Panc1 (cell line): ENCODE measurements at regions not wholly inside any gene's neighbourhood (a gene's known extent, or its start where the extent isn't known, plus 50 kb on each side); places are given as distances from the start of the nearest gene placed in this dataset.

Source experiments
- ATAC-seq: fragments of 200-7000 bp; cut with Tn5 transposase; 2 replicates; pipeline ENCODE4 v1.9.1; 2020; ENCODE audit warnings: mild to moderate bottlenecking, moderate library complexity
- BruUV-seq: library from RNA; stranded (reverse); fragments of 400-500 nt; replicated peaks from 2 replicates; lab custom pipeline; 2021; lab: Mats Ljungman, UMichigan
- CTCF ChIA-PET: fragments of 300-600 bp; sonication (Branson Sonifier 250); formaldehyde crosslinking; loops from one replicate; lab custom pipeline; 2022; ENCODE audit warnings: antibody characterized with exemption; lab: Charles Lee
- POLR2A ChIA-PET: fragments of 300-600 bp; sonication (Branson Sonifier 250); formaldehyde crosslinking; loops from one replicate; lab custom pipeline; 2022; ENCODE audit warnings: antibody characterized with exemption; lab: Charles Lee
- DNase-seq: peaks from one replicate; pipeline ENCODE4 v3.0.0-alpha.2; 2010; ENCODE audit warnings: low read depth, low spot score
- H3K27ac ChIP-seq: 2 replicates; pipeline ENCODE4 v1.5.1; 2011; ENCODE audit warnings: mild to moderate bottlenecking, low read length, inconsistent platforms
- H3K27me3 ChIP-seq: fragments of 200-500 bp; sonication (Bioruptor generic); 2 replicates; pipeline ENCODE4 v1.6.0; 2014; ENCODE audit warnings: low read length, inconsistent platforms; ENCODE audit not compliant: control insufficient read depth, insufficient read depth
- H3K36me3 ChIP-seq: fragments of 200-500 bp; sonication (Bioruptor generic); 2 replicates; pipeline ENCODE4 v1.5.1; 2014; ENCODE audit warnings: inconsistent platforms, mild to moderate bottlenecking, low read length, moderate library complexity; ENCODE audit not compliant: control insufficient read depth, insufficient read depth
- H3K4me1 ChIP-seq: 2 replicates; pipeline ENCODE4 v1.5.1; 2011; ENCODE audit warnings: inconsistent platforms, mild to moderate bottlenecking, low read length, moderate library complexity; ENCODE audit not compliant: control insufficient read depth, insufficient read depth
- H3K4me3 ChIP-seq, 2 experiments: 2 replicates each; pipeline ENCODE4 v1.5.1; 2011 to 2012; ENCODE audit warnings: low read depth in 2 of 2, low read length in 2 of 2, mild to moderate bottlenecking in 2 of 2, inconsistent platforms in 1 of 2, moderate library complexity in 1 of 2
- H3K9me3 ChIP-seq: fragments of 200-500 bp; sonication (Bioruptor generic); 2 replicates; pipeline ENCODE4 v1.5.1; 2014; ENCODE audit warnings: low read depth, mild to moderate bottlenecking, inconsistent platforms, low read length, moderate library complexity; ENCODE audit not compliant: control insufficient read depth, insufficient read depth
- CTCF ChIP-seq: fragments of 450-650 bp; IDR thresholded peaks from 2 replicates; pipeline ENCODE4 v1.5.1; 2017; ENCODE audit warnings: mild to moderate bottlenecking
- POLR2AphosphoS5 ChIP-seq: IDR thresholded peaks from 2 replicates; pipeline ENCODE4 v1.6.1; 2012; ENCODE audit warnings: mild to moderate bottlenecking, low read depth, low read length, moderate library complexity
- REST ChIP-seq, 2 experiments: IDR thresholded peaks; 2 replicates each; pipeline ENCODE4 v1.6.1; 2011 to 2012; ENCODE audit warnings: low read depth in 2 of 2, control low read depth in 1 of 2, low read length in 1 of 2, mild to moderate bottlenecking in 1 of 2, moderate library complexity in 1 of 2; ENCODE audit not compliant: insufficient read depth in 1 of 2
- SIN3A ChIP-seq: IDR thresholded peaks from 2 replicates; pipeline ENCODE4 v1.6.1; 2012; ENCODE audit warnings: low read depth, mild to moderate bottlenecking, low read length, moderate library complexity, borderline replicate concordance; ENCODE audit not compliant: insufficient read depth
- TCF7L2 ChIP-seq: IDR thresholded peaks from 2 replicates; pipeline ENCODE4 v1.6.1; 2011; ENCODE audit warnings: mild to moderate bottlenecking, low read depth, low read length, inconsistent platforms
- in situ Hi-C: cut with HindIII; loops from 2 replicates; pipeline ENCODE4 v1.10.0; 2016; ENCODE audit warnings: low sequenced_read_pairs, low pct_unique_long_range_greater_than_20kb
- intact Hi-C: fragments of 100-400 bp; cut with micrococcal nuclease; formaldehyde crosslinking; loops from one replicate; pipeline ENCODE4 v1.10.0; 2022; ENCODE audit not compliant: unreplicated experiment

- intact Hi-C loops (no loop called here), in situ Hi-C loops (no loop called here)
- Histone ChIP-seq H3K27ac (no peak overlapping the region; the same call in 1 of the 2 replicates), H3K4me1 (peaks cover 6% of the 10 kb centered on the region; the same call in 1 of the 2 replicates), H3K9me3 (no peaks in the 10 kb centered on the region), H3K27me3 (no peaks in the 10 kb centered on the region), H3K4me3 (no peak overlapping the region), H3K36me3 (no peaks in the 10 kb centered on the region)
- no TSS peak for BruUV-seq
- CTCF ChIA-PET, result no interaction called here
- DNase-seq (no peak), ATAC-seq (no peak)
- POLR2A ChIA-PET, result no interaction called here
- TF ChIP-seq POLR2AphosphoS5 (no peak), REST (IDR thresholded peaks at IDR 0.05; ENCODE audit: insufficient read depth in 1 of 2, low read depth in 2 of 2, low read length in 1 of 2) (no peak), CTCF (no peak), TCF7L2 (no peak), SIN3A (no peak)
Measured at GRCh38 chr7:81218480-81219106, 299.7 kb upstream of the SEMA3C start.

- H3K27ac ChIP-seq, result peak overlapping the region; percentile 20; the same call in 1 of the 2 replicates
- ChIA-PET CTCF (no interaction called here), POLR2A (no interaction called here)
- intact Hi-C loops, result no loop called here
- no peak overlapping the region for H3K4me3 ChIP-seq
- peaks cover 6% of the 10 kb centered on the region; the same call in 1 of the 2 replicates for H3K4me1 ChIP-seq
- in situ Hi-C loops, result no loop called here
- no peaks in the 10 kb centered on the region for H3K36me3 ChIP-seq
- ATAC-seq, result no peak
- BruUV-seq, result no TSS peak
- TF ChIP-seq TCF7L2, result no peak
- TF ChIP-seq REST (IDR thresholded peaks at IDR 0.05; ENCODE audit: insufficient read depth in 1 of 2, low read depth in 2 of 2, low read length in 1 of 2), result no peak
- no peak for TF ChIP-seq SIN3A
- TF ChIP-seq POLR2AphosphoS5, result no peak
- no peak for TF ChIP-seq CTCF
- no peaks in the 10 kb centered on the region for H3K27me3 ChIP-seq
- no peak for DNase-seq
- H3K9me3 ChIP-seq, result no peaks in the 10 kb centered on the region
Measured at GRCh38 chr7:81213394-81213793, 294.5 kb upstream of the SEMA3C start.
